ENCODE measurements at regions not wholly inside any gene's neighbourhood (a gene's known extent, or its start where the extent isn't known, plus 50 kb on each side); places are given as distances from the start of the nearest gene placed in this dataset.

- Histone ChIP-seq H3K27ac (ENCODE audit: low read length) (peak overlapping the region; percentile 38), H3K79me2 (replicated peaks; ENCODE audit: insufficient read depth, low read length) (no peaks in the 10 kb centered on the region), H3K27me3 (ENCODE audit: insufficient read depth, low read depth, low read length) (no peaks in the 10 kb centered on the region)
Observed at GRCh38 chr3:25291481-25291905, 136.6 kb upstream of the RARB start.

GRCh38 chr3:25292036-25292435 lies 136.0 kb upstream of the RARB start:
- Histone ChIP-seq H3K9me3 (ENCODE audit: low read length) (no peaks in the 10 kb centered on the region), H3K36me3 (ENCODE audit: insufficient read depth, low read length) (no peaks in the 10 kb centered on the region), H3K9ac (ENCODE audit: low read length) (no peak overlapping the region), H3K4me3 (ENCODE audit: low read length) (peak overlapping the region; percentile 3), H2AFZ (ENCODE audit: low read depth, low read length) (no peak overlapping the region), H3K27me3 (ENCODE audit: insufficient read depth, low read depth, low read length) (no peaks in the 10 kb centered on the region), H4K20me1 (ENCODE audit: insufficient read depth) (no peaks in the 10 kb centered on the region), H3K27ac (ENCODE audit: low read length) (peak overlapping the region; percentile 38), H3K79me2 (replicated peaks; ENCODE audit: insufficient read depth, low read length) (no peaks in the 10 kb centered on the region), H3K4me2 (ENCODE audit: low read length) (no peak overlapping the region), H3K9me2 (ENCODE audit: insufficient read depth, low read length) (no peaks in the 10 kb centered on the region), H3F3A (ENCODE audit: insufficient read depth, low read length, poor library complexity, severe bottlenecking) (no peaks in the 10 kb centered on the region)
- no peak for TF ChIP-seq CTCF (IDR thresholded peaks at IDR 0.05; ENCODE audit: poor library complexity, severe bottlenecking)
- no peak for TF ChIP-seq POLR2AphosphoS5 (IDR thresholded peaks at IDR 0.05)
- TF ChIP-seq MXI1 (conservative IDR thresholded peaks at IDR 0.05; ENCODE audit: poor library complexity, severe bottlenecking) = no peak
- no peak for TF ChIP-seq REST (IDR thresholded peaks at IDR 0.05; ENCODE audit: borderline replicate concordance)
- no peak for TF ChIP-seq EP300 (conservative IDR thresholded peaks at IDR 0.05; ENCODE audit: poor library complexity, severe bottlenecking)
- TF ChIP-seq RAD21 (conservative IDR thresholded peaks at IDR 0.05) = no peak
- TF ChIP-seq SMC3 (conservative IDR thresholded peaks at IDR 0.05; ENCODE audit: poor library complexity) = no peak
- TF ChIP-seq TAF1 (IDR thresholded peaks at IDR 0.05; ENCODE audit: low read depth) = no peak
- no peak for TF ChIP-seq EZH2 (IDR thresholded peaks at IDR 0.05; ENCODE audit: borderline replicate concordance, insufficient read depth, low read length, poor library complexity, severe bottlenecking)

More at GRCh38 chr3:25291481-25291905, 136.6 kb upstream of the RARB start:
- Histone ChIP-seq H2AFZ (ENCODE audit: low read depth, low read length) (no peak overlapping the region), H4K20me1 (ENCODE audit: insufficient read depth) (no peaks in the 10 kb centered on the region), H3K9ac (ENCODE audit: low read length) (no peak overlapping the region), H3K9me3 (ENCODE audit: low read length) (no peaks in the 10 kb centered on the region), H3K9me2 (ENCODE audit: insufficient read depth, low read length) (no peaks in the 10 kb centered on the region), H3F3A (ENCODE audit: insufficient read depth, low read length, poor library complexity, severe bottlenecking) (no peaks in the 10 kb centered on the region), H3K4me3 (ENCODE audit: low read length) (peak overlapping the region; percentile 3), H3K4me2 (ENCODE audit: low read length) (no peak overlapping the region), H3K36me3 (ENCODE audit: insufficient read depth, low read length) (no peaks in the 10 kb centered on the region)
- TF ChIP-seq EZH2 (IDR thresholded peaks at IDR 0.05; ENCODE audit: borderline replicate concordance, insufficient read depth, low read length, poor library complexity, severe bottlenecking) (no peak), POLR2AphosphoS5 (IDR thresholded peaks at IDR 0.05) (peak; percentile 53), EP300 (conservative IDR thresholded peaks at IDR 0.05; ENCODE audit: poor library complexity, severe bottlenecking) (peak; percentile 71)
